Neural progenitor cell (in vitro differentiated cells): ENCODE measurements at regions not wholly inside any gene's neighbourhood (a gene's known extent, or its start where the extent isn't known, plus 50 kb on each side); places are given as distances from the start of the nearest gene placed in this dataset.

Experiments
- DNase-seq: peaks from one replicate; pipeline ENCODE4 v3.0.0-alpha.2; 2016; ENCODE audit warnings: low spot score
- H2AFZ ChIP-seq: fragments of 200-600 bp; sonication (generic); replicated peaks from 2 replicates; pipeline ENCODE4 v1.6.1; 2016; ENCODE audit warnings: antibody characterized with exemption
- H3F3A ChIP-seq: fragments of 200-600 bp; sonication (generic); 2 replicates; pipeline ENCODE4 v1.6.1; 2016; ENCODE audit warnings: antibody characterized with exemption, low read depth
- H3K27ac ChIP-seq: fragments of 200-600 bp; sonication (generic); 2 replicates; pipeline ENCODE4 v1.5.1; 2016; ENCODE audit warnings: mild to moderate bottlenecking
- H3K27me3 ChIP-seq: fragments of 200-600 bp; sonication (generic); 2 replicates; pipeline ENCODE4 v1.6.1; 2016; ENCODE audit warnings: mild to moderate bottlenecking, moderate library complexity
- H3K36me3 ChIP-seq: fragments of 200-600 bp; sonication (generic); 2 replicates; pipeline ENCODE4 v1.5.1; 2016
- H3K4me1 ChIP-seq: fragments of 200-600 bp; sonication (generic); 2 replicates; pipeline ENCODE4 v1.6.1; 2016; ENCODE audit warnings: mixed run types
- H3K4me2 ChIP-seq: fragments of 200-600 bp; sonication (generic); 2 replicates; pipeline ENCODE4 v1.6.1; 2016
- H3K4me3 ChIP-seq: fragments of 200-600 bp; sonication (generic); 2 replicates; pipeline ENCODE4 v1.5.1; 2016
- H3K79me2 ChIP-seq: fragments of 200-600 bp; sonication (generic); 2 replicates; pipeline ENCODE4 v1.6.1; 2016; ENCODE audit warnings: low read depth
- H3K9ac ChIP-seq: fragments of 200-600 bp; sonication (generic); 2 replicates; pipeline ENCODE4 v1.6.1; 2016
- H3K9me3 ChIP-seq: fragments of 200-600 bp; sonication (generic); 2 replicates; pipeline ENCODE4 v1.5.1; 2016; ENCODE audit warnings: low read depth
- H4K20me1 ChIP-seq: fragments of 200-600 bp; sonication (generic); 2 replicates; pipeline ENCODE4 v1.6.1; 2016; ENCODE audit warnings: low read depth
- H3K27ac Mint-ChIP-seq: 3 replicates; pipeline ENCODE4 v1.8.0; 2021; ENCODE audit warnings: mixed read lengths
- H3K27me3 Mint-ChIP-seq: 2 replicates; pipeline ENCODE4 v1.8.0; 2022; ENCODE audit warnings: low read depth, mild to moderate bottlenecking, inconsistent platforms, moderate library complexity, mixed read lengths; ENCODE audit not compliant: insufficient read depth
- H3K36me3 Mint-ChIP-seq: 3 replicates; pipeline ENCODE4 v1.8.0; 2021; ENCODE audit warnings: mixed read lengths
- H3K4me1 Mint-ChIP-seq: 3 replicates; pipeline ENCODE4 v1.8.0; 2021; ENCODE audit warnings: mixed read lengths
- H3K4me3 Mint-ChIP-seq: 3 replicates; pipeline ENCODE4 v1.8.0; 2021; ENCODE audit warnings: mild to moderate bottlenecking, moderate library complexity, mixed read lengths
- H3K9me3 Mint-ChIP-seq: 3 replicates; pipeline ENCODE4 v1.8.0; 2020; ENCODE audit warnings: mixed read lengths
- CTCF ChIP-seq: fragments of 200-600 bp; sonication (generic); IDR thresholded peaks from 2 replicates; pipeline ENCODE4 v1.5.1; 2017; ENCODE audit warnings: antibody characterized with exemption, mild to moderate bottlenecking
- EZH2 ChIP-seq: fragments of 200-600 bp; sonication (generic); IDR thresholded peaks from 2 replicates; pipeline ENCODE4 v1.6.1; 2017; ENCODE audit warnings: antibody characterized with exemption, mild to moderate bottlenecking, moderate library complexity
- EZH2phosphoT487 ChIP-seq: fragments of 200-600 bp; sonication (generic); IDR thresholded peaks from 2 replicates; pipeline ENCODE4 v1.6.1; 2017; ENCODE audit warnings: antibody characterized with exemption

GRCh38 chr1:37234941-37235418, 200.7 kb upstream of the GRIK3 start:
- Histone ChIP-seq H3K9me3 (no peaks in the 10 kb centered on the region), H2AFZ (no peak overlapping the region), H4K20me1 (no peaks in the 10 kb centered on the region), H3K36me3 (no peaks in the 10 kb centered on the region), H3K4me3 (peak overlapping the region; percentile 25), H3K27me3 (no peaks in the 10 kb centered on the region), H3K27ac (peak overlapping the region; percentile 96), H3K4me2 (peak overlapping the region; percentile 69), H3F3A (peaks cover 28% of the 10 kb centered on the region), H3K79me2 (no peaks in the 10 kb centered on the region), H3K9ac (peak overlapping the region; percentile 46), H3K4me1 (peaks cover 28% of the 10 kb centered on the region)
- Mint-ChIP-seq H3K4me3 (peak overlapping the region; percentile 69), H3K27ac (peak overlapping the region; percentile 24), H3K36me3 (no peaks in the 10 kb centered on the region), H3K9me3 (peaks cover 7% of the 10 kb centered on the region), H3K27me3 (peaks cover 11% of the 10 kb centered on the region), H3K4me1 (peaks cover 16% of the 10 kb centered on the region)
- TF ChIP-seq CTCF (no peak), EZH2 (no peak), EZH2phosphoT487 (no peak)
- DNase-seq, result peak; percentile 92

DNA sequence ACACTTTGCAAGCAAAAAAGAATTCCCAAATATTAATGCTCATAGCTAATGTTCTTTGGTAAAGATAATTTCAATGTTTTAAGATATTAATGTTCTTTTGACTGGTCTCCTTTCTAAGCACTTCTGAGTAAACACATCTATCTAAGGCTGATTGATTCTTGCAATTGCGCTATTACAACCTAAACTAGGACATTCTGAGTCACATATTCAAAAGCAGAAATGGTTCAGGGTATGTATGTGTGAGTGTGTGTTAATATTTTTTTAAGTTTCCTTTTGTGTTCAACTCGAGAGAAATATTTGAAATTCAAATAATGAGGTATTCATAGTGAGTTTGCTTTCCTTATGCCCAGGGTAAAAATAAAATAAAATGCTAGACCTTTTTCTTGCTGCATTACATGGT, 203.6 kb upstream of the GRIK3 start:
- H3F3A ChIP-seq, result peaks cover 30% of the 10 kb centered on the region
- no peak overlapping the region for H3K4me3 ChIP-seq
- H3K27ac Mint-ChIP-seq, result no peak overlapping the region
- H3K79me2 ChIP-seq, result no peaks in the 10 kb centered on the region
- no peak overlapping the region for H3K27ac ChIP-seq
- no peaks in the 10 kb centered on the region for H3K9me3 Mint-ChIP-seq
- no peaks in the 10 kb centered on the region for H4K20me1 ChIP-seq
- no peaks in the 10 kb centered on the region for H3K36me3 ChIP-seq
- H3K27me3 Mint-ChIP-seq, result peaks cover 13% of the 10 kb centered on the region
- H2AFZ ChIP-seq, result no peak overlapping the region
- peaks cover 36% of the 10 kb centered on the region for H3K4me1 ChIP-seq
- H3K4me3 Mint-ChIP-seq, result no peak overlapping the region
- H3K27me3 ChIP-seq, result no peaks in the 10 kb centered on the region
- no peak for DNase-seq
- H3K9me3 ChIP-seq, result no peaks in the 10 kb centered on the region
- no peak overlapping the region for H3K4me2 ChIP-seq
- no peaks in the 10 kb centered on the region for H3K36me3 Mint-ChIP-seq
- no peak for TF ChIP-seq CTCF
- TF ChIP-seq EZH2, result no peak
- no peak for TF ChIP-seq EZH2phosphoT487
- H3K4me1 Mint-ChIP-seq, result peaks cover 16% of the 10 kb centered on the region
- no peak overlapping the region for H3K9ac ChIP-seq

DNA sequence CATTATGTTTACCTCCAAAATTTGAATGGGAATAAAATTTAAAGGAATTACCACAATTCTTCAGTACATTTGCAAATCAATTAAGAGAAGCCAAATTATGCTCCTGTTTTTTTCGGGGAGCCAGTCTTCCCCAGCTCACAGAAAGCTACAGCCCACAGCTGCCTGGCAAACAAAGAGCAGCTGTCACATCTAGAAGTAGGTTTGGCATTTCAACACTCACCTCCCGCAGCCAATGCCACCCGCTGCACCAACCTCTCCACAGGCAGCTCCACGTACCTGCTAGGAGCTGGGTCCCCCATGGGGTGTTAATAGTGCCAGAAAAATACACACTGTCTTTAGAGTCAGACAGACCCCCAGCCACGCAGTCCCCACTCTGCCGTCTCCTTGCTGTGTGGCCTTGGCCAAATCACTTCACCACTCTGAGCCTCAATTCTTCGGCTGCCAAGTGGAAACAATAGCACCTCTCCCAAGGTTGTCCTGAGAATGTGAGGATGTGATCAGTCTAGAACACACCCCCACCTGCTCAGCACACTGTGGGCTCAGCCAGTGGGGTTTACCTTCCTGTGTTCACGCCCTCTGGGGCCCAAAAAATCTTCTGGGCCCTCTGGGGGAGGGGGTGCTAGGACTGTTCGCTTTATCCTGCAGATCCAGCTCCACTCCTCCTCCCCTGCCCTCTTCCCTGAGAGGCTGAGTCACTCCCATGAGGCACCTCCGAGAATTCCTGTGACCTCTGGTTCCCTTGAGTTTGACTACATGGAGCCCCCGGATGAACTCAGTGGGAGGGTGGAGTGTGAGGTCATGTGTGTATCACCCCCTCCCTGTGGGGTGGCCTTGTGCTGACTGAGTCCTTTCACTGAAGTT, 204.3 kb upstream of the GRIK3 start:
- Mint-ChIP-seq H3K27ac (no peak overlapping the region), H3K36me3 (no peaks in the 10 kb centered on the region), H3K4me1 (peaks cover 20% of the 10 kb centered on the region), H3K27me3 (peaks cover 13% of the 10 kb centered on the region), H3K4me3 (no peak overlapping the region), H3K9me3 (no peaks in the 10 kb centered on the region)
- Histone ChIP-seq H3K9ac (no peak overlapping the region), H3K9me3 (no peaks in the 10 kb centered on the region), H2AFZ (no peak overlapping the region), H3K36me3 (no peaks in the 10 kb centered on the region), H3K4me2 (no peak overlapping the region), H3K4me3 (no peak overlapping the region), H3F3A (peaks cover 36% of the 10 kb centered on the region), H4K20me1 (no peaks in the 10 kb centered on the region), H3K4me1 (peaks cover 43% of the 10 kb centered on the region), H3K79me2 (no peaks in the 10 kb centered on the region), H3K27me3 (no peaks in the 10 kb centered on the region), H3K27ac (no peak overlapping the region)
- no peak for TF ChIP-seq EZH2
- TF ChIP-seq EZH2phosphoT487, result no peak
- TF ChIP-seq CTCF, result no peak
- no peak for DNase-seq
